ENCODE measurements at regions not wholly inside any gene's neighbourhood (a gene's known extent, or its start where the extent isn't known, plus 50 kb on each side); places are given as distances from the start of the nearest gene placed in this dataset.

GRCh38 chr22:19641983-19642451, 72.3 kb upstream of the SEPTIN5 start:
- TF ChIP-seq CTCF (IDR thresholded peaks at IDR 0.05) (no peak), SIN3A (IDR thresholded peaks at IDR 0.05; ENCODE audit: borderline replicate concordance, insufficient read depth, low read depth, low read length) (no peak)

Measured in Panc1 (cell line).